ENCODE measurements at regions not wholly inside any gene's neighbourhood (a gene's known extent, or its start where the extent isn't known, plus 50 kb on each side); places are given as distances from the start of the nearest gene placed in this dataset.

DNA sequence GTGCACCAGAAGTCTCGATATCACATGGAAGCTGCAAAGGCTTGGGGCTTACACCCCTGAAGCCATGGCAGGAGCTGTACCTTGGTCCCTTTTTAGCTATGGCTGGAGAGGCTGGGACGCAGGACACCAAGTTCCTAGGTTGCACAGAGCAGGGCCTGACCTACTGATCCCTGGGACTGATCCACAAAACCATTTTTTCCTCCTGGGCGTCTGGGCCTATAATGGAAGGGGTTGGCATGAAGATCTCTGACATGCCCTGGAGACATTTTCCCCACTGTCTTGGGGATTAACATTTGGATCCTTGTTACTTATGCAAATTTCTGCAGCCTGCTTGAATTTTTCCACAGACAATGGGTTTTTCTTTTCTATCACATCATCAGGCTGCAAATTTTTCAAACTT is 286.7 kb upstream of the PTPRD start:
- no peak overlapping the region for H2AFZ ChIP-seq (replicated peaks; ENCODE audit: low read length, poor library complexity)
- intact Hi-C loops (cut with micrococcal nuclease), result no loop called here
- H3K4me1 ChIP-seq (ENCODE audit: control insufficient read depth, insufficient read depth, low read length), result no peaks in the 10 kb centered on the region
- H3K14ac ChIP-seq (replicated peaks; ENCODE audit: low read depth, low read length), result no peak overlapping the region
- no peak overlapping the region for H3K4me2 ChIP-seq (ENCODE audit: low read depth, low read length)
- BruUV-seq (replicated peaks), result no TSS peak
- H3K18ac ChIP-seq (ENCODE audit: low read depth, low read length), result no peak overlapping the region
- no peak overlapping the region for H3K9ac ChIP-seq (ENCODE audit: low read depth, low read length)
- no peaks in the 10 kb centered on the region for H4K20me1 ChIP-seq (ENCODE audit: insufficient read depth, low read length)
- DNase-seq, result no peak
- no peaks in the 10 kb centered on the region for H3K27me3 ChIP-seq (ENCODE audit: control insufficient read depth, insufficient read depth, low read length)
- H3K9me1 ChIP-seq (ENCODE audit: insufficient read depth, low read length), result no peaks in the 10 kb centered on the region
- no peak overlapping the region for H2AK9ac ChIP-seq (replicated peaks; ENCODE audit: low read depth, low read length, poor library complexity)
- H2BK15ac ChIP-seq (ENCODE audit: low read depth, low read length), result no peak overlapping the region
- H3K4ac ChIP-seq (ENCODE audit: low read depth, low read length), result no peak overlapping the region
- H2AK5ac ChIP-seq (ENCODE audit: low read depth, low read length), result no peak overlapping the region
- no peak for ATAC-seq (ENCODE audit: low read depth)
- H4K8ac ChIP-seq (ENCODE audit: low read depth in 2 of 2, low read length in 2 of 2), result no peak overlapping the region
- TF ChIP-seq CEBPB (IDR thresholded peaks at IDR 0.05; ENCODE audit: low read depth, low read length) (no peak), NFE2L2 (IDR thresholded peaks at IDR 0.05; ENCODE audit: low read depth, low read length) (no peak), SMC3 (IDR thresholded peaks at IDR 0.05; ENCODE audit: low read depth, low read length) (no peak), RFX5 (IDR thresholded peaks at IDR 0.05; ENCODE audit: low read depth, low read length) (no peak), USF2 (IDR thresholded peaks at IDR 0.05; ENCODE audit: low read depth, low read length) (no peak), RAD21 (IDR thresholded peaks at IDR 0.05; ENCODE audit: low read length) (no peak)
- no peak overlapping the region for H2BK20ac ChIP-seq (ENCODE audit: low read depth, low read length)
- WGBS, 2 experiments (ENCODE audit: extremely low coverage in 2 of 2, insufficient read length in 1 of 2), result 71% methylated on average over 1 of the region's 3 CpGs; no CpG with 5 or more reads in 1 of the 2 experiments
- H4K5ac ChIP-seq (ENCODE audit: low read depth, low read length), result no peak overlapping the region
- H3K9me3 ChIP-seq (ENCODE audit: control insufficient read depth, insufficient read depth, low read length), result peaks cover 5% of the 10 kb centered on the region; the same call in 1 of the 2 replicates
- ChIA-PET POLR2A (ENCODE audit: unreplicated experiment) (no interaction called here), CTCF (no interaction called here)
- H2BK5ac ChIP-seq (ENCODE audit: low read depth, low read length, poor library complexity, severe bottlenecking), result no peak overlapping the region
- H3K79me1 ChIP-seq (ENCODE audit: low read depth in 1 of 2, low read length in 2 of 2), result no peaks in the 10 kb centered on the region
- no peak overlapping the region for H3K23ac ChIP-seq (ENCODE audit: low read depth, low read length)
- H4K91ac ChIP-seq (ENCODE audit: insufficient read depth, low read depth, low read length), result no peak overlapping the region
- in situ Hi-C loops (cut with MboI; ENCODE audit: low sequenced_read_pairs), result no loop called here
- H3K36me3 ChIP-seq (ENCODE audit: control insufficient read depth, insufficient read depth, low read length), result no peaks in the 10 kb centered on the region
- H3K56ac ChIP-seq (ENCODE audit: extremely low read depth, insufficient read depth, low read length), result no peak overlapping the region
- H2BK120ac ChIP-seq (ENCODE audit: low read depth, low read length), result no peak overlapping the region
- no peak overlapping the region for H3K4me3 ChIP-seq (ENCODE audit: insufficient read depth, low read depth, low read length)
- no peak overlapping the region for H3K27ac ChIP-seq (ENCODE audit: insufficient read depth, low read length)
- dilution Hi-C loops (cut with HindIII; ENCODE audit: low sequenced_read_pairs, unreplicated experiment), result no loop called here

Measured in IMR-90 (cell line).